GM19238 (cell line): ENCODE measurements at regions not wholly inside any gene's neighbourhood (a gene's known extent, or its start where the extent isn't known, plus 50 kb on each side); places are given as distances from the start of the nearest gene placed in this dataset.
"Not testable (repeated sequence)": the region's sequence is repeated elsewhere in the genome, so short reads cannot be mapped to it uniquely, and the experiment has no call there.

Experiments
- DNase-seq: peaks from one replicate; pipeline ENCODE4 v3.0.0; 2011; ENCODE audit warnings: low spot score; ENCODE audit not compliant: insufficient read length

DNA sequence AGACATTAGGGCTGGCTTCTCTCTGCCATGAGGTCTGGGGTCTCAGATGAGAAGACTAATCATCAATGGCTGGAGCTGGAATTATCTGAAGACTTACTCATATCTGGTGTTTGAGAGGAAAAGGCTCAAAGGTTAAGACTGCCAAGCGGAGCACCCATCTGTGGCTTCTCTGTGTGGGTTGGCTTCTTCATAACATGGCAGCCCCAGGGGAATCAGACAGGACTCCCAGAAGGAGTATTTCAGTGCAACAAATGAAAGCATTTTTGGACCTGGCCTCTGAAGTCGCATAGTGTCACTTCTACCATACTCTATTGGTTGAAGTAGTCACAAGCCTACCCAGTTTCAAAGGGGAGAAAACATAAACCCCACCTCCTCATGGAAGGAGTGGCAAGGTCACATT is 171.8 kb upstream of the KRR1 start:
- no peak for DNase-seq

DNA sequence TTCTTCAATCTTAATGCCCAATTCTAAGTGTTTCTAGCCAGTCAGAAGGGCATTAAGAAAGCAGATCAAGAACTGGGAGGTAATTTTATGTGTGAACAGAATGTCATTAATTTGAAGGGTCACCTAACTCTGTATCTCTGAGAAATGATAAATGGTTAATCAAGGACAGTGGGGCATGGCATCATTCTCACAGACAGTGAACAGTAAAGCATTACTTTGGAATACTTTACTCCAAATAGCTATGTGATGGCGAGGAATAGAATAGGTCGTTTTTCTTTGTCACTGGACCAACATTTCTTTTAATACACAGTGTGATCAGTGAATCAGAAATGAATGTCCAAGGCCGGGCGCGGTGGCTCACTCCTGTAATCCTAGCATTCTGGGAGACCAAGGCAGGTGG is 166.1 kb upstream of the KRR1 start:
- no peak for DNase-seq

DNA sequence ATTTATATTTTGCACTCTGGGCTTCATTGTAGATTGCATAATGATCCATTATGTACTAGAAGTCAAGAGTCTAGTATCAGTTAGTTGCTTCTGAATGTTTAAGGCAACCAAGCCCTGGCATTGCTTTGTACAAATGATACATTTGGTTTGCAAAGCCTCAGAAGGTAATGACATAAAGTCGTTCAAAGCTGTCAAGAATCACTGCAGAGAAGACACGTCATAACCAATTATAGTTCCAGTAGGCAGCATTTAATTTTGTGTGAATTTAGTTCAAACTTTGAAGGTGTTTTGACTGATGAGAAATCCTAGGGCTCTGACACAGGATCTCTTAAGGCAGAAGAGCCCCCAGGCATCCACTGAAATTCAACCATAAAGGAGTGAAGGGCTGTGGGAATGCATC is 163.0 kb upstream of the KRR1 start:
- DNase-seq: no peak

GRCh38 chr12:75672200-75672599 is 160.8 kb upstream of the KRR1 start:
- no peak for DNase-seq

DNA sequence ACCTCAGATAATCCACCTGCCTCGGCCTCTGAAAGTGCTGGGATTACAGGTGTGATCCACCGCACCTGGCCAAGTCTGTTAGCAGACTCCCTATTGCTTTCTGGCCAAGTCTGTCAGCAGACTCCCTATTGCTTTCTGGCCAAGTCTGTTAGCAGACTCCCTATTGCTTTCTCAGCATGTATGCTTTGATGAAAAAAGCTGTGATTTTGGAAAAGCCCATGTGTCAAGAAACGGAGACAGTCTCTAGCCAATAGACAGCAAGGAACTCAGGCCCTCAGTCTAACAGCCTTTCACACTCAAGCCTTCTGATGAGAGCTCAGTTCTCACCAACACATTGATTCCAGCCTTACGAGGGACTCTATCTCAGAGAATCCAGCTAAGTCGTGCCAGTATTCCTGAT is 158.8 kb upstream of the KRR1 start:
- DNase-seq: no peak

GRCh38 chr12:75666939-75667334 is 155.5 kb upstream of the KRR1 start:
- DNase-seq: no peak

- no peak for DNase-seq
Observed at GRCh38 chr12:75666126-75666938, 154.9 kb upstream of the KRR1 start.

DNA sequence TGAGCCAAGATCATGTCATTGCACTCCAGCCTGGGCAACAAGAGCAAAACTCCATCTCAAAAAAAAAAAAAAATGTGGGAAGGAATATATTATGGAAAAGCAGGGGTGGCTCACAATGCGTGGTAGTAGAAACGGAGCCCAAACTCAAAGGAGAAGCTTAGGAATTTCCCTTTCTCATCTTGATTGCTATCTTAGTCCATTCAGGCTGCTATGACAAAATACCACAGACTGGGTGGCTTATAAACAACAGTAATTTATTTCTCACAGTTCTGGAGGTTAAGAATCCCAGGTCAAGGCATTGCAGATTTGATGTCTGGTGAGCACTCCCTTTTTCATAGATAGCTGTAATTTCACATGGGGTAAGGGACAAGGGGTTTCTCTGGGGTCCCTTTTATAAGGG is 153.8 kb upstream of the KRR1 start:
- DNase-seq: no peak

GRCh38 chr12:75662511-75663159 is 151.2 kb upstream of the KRR1 start:
- no peak for DNase-seq

GRCh38 chr12:75661908-75662307 is 150.5 kb upstream of the KRR1 start:
- no peak for DNase-seq

GRCh38 chr12:75660805-75661404 is 149.5 kb upstream of the KRR1 start:
- no peak for DNase-seq

- no peak for DNase-seq
Observed at GRCh38 chr12:75660107-75660530, 148.7 kb upstream of the KRR1 start.

DNA sequence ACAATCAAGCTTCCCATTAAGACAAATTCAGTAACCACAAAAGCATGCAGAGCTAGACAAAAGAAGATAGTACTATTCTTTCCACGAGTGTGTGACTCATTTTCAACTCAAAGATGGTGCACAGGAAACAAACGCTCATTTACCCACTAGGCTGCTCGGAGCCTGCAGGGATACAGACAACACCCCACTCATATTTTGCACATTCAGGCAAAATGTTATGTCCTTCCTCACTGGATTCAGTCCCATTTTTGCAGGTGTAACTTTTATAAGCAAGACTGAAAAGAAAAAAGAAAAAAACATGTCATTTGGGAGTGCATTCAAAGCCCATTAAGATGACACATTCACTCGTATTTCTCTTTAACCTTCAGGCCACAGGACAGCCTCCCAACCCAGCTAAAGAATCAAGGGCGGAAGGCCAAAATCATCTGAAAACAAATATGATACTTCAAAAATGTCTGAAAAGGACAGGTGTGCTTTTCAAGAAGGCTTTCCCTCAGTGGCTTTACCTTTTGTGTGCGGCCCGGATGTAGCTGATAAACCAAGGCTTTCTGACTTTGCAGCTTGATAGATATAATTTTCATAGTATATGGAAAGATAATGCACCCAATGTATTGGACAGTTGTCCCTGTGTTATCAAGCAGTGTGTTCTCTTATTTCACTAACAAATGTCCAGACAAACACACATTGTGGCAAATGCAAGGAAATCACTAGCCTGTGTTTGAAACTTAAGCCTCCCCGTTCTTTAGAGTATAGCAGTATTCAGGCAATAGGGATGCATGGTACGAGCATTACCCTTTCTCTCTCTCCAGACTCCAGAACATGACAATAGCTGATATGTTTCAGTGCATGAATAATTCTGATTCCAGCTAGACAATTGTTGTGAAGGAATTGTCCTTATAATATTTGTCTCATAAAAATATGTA is 147.8 kb upstream of the KRR1 start:
- no peak for DNase-seq

GRCh38 chr12:75658286-75658685 is 146.9 kb upstream of the KRR1 start:
- no peak for DNase-seq

- DNase-seq: no peak
Observed at GRCh38 chr12:75657831-75658230, 146.4 kb upstream of the KRR1 start.

DNA sequence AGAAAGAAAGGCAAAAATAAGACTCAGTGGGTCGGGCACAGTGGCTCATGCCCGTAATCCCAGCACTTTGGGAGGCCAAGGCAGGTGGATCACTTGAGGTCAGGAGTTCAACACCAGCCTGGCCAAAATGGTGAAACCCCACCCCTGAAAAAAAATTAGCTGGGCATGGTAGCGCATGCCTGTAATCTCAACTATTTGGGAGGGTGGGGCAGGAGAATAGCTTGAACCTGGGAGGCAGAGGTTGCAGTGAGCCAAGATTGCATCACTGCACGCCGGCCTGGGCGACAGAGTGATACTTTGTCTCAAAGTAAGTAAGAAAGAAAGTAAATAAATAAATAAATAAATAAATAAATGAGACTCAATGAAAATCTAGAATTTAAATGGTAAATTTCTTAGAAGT is 145.9 kb upstream of the KRR1 start:
- DNase-seq: not testable (repeated sequence)

GRCh38 chr12:75656648-75657047 is 145.2 kb upstream of the KRR1 start:
- no peak for DNase-seq

- no peak for DNase-seq
Observed at GRCh38 chr12:75656210-75656609, 144.8 kb upstream of the KRR1 start.

DNA sequence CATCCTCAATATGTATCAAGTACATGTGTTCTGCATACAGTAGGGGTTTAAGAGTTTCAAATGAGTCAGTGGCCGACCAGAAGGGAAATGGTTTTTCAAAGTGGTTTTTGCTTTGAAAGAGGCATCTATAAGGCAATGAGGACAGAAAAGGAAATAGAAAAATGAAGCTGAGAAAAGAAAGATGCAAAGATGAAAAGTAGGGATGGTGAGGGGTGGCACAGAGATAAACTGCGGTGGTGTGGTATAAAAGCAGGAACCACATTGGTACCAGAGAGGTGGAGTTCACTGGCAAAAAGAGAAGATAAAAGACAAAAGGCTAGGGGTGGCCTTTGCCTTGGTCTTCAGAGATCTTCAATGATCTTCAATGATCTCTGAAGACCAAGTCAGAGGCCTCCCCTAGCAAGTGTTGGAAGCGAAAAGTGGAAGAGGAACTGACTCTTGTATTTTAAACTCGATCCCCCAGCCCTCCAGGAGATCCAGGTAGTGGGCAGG is 144.0 kb upstream of the KRR1 start:
- no peak for DNase-seq

DNA sequence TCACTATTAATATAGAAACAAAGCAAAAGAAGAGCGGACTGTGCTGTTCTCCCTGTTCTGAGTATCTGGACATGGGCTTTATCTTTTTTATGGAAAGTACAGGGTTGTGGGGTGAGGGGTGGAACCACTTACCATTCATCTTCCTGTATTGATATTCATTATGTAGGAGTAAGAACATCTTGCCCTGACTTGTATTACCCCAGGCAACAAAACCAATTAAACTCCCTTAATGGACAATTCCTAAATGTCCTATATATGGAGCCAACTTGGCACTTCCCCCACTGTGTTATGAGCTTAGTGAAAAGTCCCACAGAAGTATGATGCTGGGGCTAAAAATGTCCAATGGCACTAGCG is 139.9 kb upstream of the KRR1 start:
- DNase-seq: no peak

GRCh38 chr12:75650595-75651341 is 139.4 kb upstream of the KRR1 start:
- DNase-seq: no peak
